Epithelial cell of proximal tubule (primary cell): ENCODE measurements at regions not wholly inside any gene's neighbourhood (a gene's known extent, or its start where the extent isn't known, plus 50 kb on each side); places are given as distances from the start of the nearest gene placed in this dataset.

ENCODE experiments used
- DNase-seq: peaks from one replicate; pipeline ENCODE4 v3.0.0-alpha.2; 2011; ENCODE audit warnings: low read depth
- H3K4me3 ChIP-seq: 2 replicates; pipeline ENCODE4 v1.5.1; 2011; ENCODE audit warnings: low read depth, mild to moderate bottlenecking, low read length
- TF ChIP-seq, protein P1 (sequence below): conservative IDR thresholded peaks from 2 replicates; pipeline ENCODE4 v1.5.1; 2012; ENCODE audit warnings: low read depth, mild to moderate bottlenecking, low read length

DNA sequence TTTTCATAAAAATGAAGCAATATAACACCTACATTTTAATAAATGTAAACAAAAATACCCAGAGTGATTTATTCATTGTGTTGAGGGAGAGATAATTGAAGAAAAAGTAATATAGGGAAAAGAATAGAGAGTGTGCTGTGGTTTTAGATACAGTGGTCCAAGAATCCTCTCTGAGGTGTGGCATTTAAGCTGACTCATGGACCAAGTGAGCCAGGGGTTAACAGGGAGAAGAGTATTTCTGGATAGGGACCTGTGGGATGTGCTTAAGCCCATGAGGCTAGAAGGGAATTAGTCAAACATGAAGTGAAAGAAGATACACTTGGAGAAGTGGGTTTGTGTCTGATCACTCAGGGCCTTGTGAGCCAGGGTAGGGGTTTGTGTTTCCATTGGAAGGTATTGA is 680.7 kb upstream of the GRM7 start:
- TF ChIP-seq, protein P1, sequence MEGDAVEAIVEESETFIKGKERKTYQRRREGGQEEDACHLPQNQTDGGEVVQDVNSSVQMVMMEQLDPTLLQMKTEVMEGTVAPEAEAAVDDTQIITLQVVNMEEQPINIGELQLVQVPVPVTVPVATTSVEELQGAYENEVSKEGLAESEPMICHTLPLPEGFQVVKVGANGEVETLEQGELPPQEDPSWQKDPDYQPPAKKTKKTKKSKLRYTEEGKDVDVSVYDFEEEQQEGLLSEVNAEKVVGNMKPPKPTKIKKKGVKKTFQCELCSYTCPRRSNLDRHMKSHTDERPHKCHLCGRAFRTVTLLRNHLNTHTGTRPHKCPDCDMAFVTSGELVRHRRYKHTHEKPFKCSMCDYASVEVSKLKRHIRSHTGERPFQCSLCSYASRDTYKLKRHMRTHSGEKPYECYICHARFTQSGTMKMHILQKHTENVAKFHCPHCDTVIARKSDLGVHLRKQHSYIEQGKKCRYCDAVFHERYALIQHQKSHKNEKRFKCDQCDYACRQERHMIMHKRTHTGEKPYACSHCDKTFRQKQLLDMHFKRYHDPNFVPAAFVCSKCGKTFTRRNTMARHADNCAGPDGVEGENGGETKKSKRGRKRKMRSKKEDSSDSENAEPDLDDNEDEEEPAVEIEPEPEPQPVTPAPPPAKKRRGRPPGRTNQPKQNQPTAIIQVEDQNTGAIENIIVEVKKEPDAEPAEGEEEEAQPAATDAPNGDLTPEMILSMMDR: no peak
- DNase-seq: no peak
- no peak overlapping the region for H3K4me3 ChIP-seq

DNA sequence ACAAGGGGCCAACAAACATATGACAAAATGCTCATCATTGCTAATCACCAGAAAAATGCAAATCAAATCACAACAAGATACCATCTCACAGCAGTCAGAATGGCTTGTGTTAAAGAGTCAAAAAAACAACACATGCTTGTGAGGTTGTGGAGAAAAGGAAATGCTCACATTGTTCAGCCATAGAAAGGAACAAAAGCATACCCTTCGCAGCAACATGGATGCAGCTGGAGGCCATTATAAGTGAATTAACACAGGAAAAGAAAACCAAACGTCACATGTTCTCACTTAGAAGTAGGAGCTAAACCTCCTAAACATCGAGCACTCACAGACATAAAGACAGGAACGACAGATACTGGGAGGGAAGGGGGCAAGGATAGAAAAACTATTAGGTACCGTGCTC is 678.4 kb upstream of the GRM7 start:
- H3K4me3 ChIP-seq: no peak overlapping the region
- no peak for DNase-seq
- TF ChIP-seq, protein P1: no peak

DNA sequence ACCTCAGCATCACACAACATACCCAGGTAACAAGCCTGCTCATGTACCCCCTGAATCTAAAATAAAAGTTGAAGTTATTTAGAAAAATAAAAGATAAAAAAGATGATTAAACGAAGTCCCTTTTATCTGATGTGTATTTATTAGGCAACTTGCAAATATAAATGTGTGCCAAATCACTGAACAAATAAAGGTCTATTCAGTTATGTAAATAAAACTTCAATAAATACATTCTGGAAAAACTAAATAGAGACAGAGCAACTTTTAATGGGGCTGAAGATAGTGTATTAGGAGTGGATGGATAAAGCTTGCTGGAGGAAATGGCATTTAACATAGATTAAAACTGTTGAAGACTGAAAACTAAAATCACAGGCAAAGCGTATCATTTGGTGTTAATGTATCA is 678.0 kb upstream of the GRM7 start:
- TF ChIP-seq, protein P1: no peak
- no peak for DNase-seq
- H3K4me3 ChIP-seq: no peak overlapping the region

DNA sequence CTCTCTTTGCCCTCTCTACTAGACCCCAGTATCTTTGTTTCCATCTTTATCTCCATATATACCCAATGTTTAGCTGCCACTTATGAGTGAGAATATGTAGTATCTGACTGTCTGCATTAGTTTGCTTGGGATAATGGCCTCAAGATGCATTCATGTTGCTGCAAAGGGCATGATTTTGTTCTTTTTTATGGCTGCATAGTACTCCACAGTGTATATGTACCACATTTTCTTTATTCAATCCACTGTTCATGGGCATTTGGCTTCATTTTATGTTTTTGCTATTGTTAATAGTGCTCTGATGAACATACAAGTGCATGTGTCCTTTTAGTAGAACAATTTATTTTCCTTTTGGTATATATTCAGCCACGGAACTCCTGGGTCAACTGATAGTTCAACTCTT is 671.5 kb upstream of the GRM7 start:
- TF ChIP-seq, protein P1: no peak
- no peak overlapping the region for H3K4me3 ChIP-seq

DNA sequence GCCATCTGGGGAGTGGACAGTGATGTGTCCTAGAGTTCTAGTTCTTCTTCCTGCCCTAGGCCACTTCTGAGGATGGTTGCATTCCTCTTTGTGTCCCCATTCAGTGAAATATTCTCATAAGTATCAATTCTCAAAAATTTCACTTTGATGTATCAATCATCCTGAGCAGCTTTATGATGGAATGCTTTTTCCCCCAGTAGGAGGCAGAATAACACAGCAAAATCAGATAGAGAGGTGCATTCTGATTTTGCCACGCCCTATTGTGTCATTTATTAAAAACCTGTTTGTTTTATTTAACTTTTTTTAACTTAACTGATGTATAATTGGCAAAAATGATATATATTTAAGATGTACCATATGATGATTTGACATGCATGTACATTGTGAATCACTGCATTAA is 656.0 kb upstream of the GRM7 start:
- no peak for DNase-seq
- no peak overlapping the region for H3K4me3 ChIP-seq
- TF ChIP-seq, protein P1: peak; percentile 30

More for the DNA sequence above, 671.5 kb upstream of the GRM7 start:
- DNase-seq: no peak

DNA sequence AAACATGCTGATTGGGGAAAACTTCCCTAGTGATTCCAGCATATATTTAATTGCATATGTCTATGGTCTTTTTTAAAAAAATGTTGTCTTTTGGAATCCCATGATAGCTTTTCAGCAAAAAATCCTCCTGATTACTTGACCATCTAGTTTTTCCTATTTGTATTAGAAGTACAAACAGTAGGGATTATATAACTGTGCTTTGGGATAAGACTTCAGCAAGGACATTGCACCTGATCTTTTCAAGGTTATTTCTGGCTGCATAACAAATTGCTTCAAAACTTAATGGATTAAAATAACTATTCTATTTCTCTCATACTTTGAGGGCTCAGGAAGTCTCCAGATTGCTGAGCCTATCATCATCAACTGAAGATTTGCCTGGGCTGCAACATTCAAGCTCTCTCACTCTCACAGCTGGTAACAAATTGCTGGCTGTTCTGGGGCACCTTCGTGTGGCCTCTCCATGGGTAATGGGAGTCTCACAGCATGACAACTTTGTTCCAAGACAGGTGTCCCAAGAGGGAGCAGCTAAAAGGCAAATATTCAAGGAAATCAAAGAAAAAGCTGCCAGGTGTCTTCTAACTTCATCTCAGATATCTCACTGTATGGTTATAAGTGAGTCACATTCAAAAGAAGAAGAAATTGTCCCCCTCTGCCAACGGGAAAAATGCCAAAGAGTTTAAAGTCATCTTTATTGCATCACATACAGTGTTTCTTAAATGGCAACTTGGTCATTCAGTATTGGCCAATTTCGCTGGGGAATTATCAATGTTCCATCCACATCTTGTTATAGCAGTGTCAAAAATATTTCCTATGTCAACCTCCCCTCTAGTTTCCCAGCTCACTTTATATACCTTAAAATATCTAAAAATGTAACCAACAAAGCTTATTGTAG is 644.5 kb upstream of the GRM7 start:
- no peak for DNase-seq
- no peak overlapping the region for H3K4me3 ChIP-seq
- TF ChIP-seq, protein P1: no peak

DNA sequence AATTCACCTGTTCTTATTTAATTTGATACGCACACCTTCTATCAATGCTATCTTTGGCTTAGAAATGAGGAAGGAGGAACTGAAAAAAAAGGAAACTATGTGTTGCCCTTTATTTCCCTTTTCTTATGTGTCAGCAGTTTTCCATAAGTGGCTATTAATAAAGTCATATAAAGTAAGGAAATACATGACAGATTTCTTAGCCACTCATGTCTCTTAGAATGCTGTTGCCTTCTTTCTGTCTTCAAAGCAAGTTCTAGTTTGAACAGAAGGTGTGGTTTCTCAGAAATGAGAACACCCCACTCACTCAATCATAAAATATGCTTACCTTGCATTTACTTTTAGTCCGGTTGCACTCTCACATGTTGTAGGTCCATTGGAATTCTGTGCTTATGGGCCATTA is 640.5 kb upstream of the GRM7 start:
- H3K4me3 ChIP-seq: no peak overlapping the region
- DNase-seq: no peak
- TF ChIP-seq, protein P1: no peak
